Mammary epithelial cell (primary cell): ENCODE measurements at regions not wholly inside any gene's neighbourhood (a gene's known extent, or its start where the extent isn't known, plus 50 kb on each side); places are given as distances from the start of the nearest gene placed in this dataset.

Experiments
- EZH2 ChIP-seq: IDR thresholded peaks from 2 replicates; pipeline ENCODE4 v1.6.1; 2012; ENCODE audit warnings: low read length, inconsistent platforms, borderline replicate concordance
- TF ChIP-seq, protein P1 (sequence below), 2 donors: IDR thresholded peaks in 1 of 2; conservative IDR thresholded peaks in 1 of 2; 2 replicates each; pipeline ENCODE4 v1.5.1; 2011 to 2012; ENCODE audit warnings: inconsistent platforms in 2 of 2, low read length in 2 of 2, mild to moderate bottlenecking in 2 of 2, control low read depth in 1 of 2, low read depth in 1 of 2; ENCODE audit not compliant: insufficient read depth in 1 of 2; ENCODE audit errors: extremely low read depth in 1 of 2

DNA sequence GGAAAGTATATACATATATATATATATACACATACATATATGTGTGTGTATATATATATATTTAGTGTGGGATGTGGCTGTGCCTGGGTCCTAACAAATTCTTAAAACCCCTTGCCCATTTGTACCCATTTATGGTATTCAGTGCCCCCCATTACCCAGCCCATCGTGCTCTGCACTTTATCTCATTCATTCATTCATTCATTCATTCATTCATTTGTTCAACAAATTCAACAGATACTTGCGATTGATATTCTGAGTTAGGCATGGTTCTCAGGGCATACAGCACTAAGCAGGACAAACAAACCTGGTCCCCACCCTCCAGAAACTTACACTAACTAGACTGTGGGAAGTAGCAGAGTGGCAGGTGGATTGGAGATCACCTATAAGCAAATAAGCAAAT, 56.6 kb upstream of the LMO2 start:
- TF ChIP-seq, protein P1, sequence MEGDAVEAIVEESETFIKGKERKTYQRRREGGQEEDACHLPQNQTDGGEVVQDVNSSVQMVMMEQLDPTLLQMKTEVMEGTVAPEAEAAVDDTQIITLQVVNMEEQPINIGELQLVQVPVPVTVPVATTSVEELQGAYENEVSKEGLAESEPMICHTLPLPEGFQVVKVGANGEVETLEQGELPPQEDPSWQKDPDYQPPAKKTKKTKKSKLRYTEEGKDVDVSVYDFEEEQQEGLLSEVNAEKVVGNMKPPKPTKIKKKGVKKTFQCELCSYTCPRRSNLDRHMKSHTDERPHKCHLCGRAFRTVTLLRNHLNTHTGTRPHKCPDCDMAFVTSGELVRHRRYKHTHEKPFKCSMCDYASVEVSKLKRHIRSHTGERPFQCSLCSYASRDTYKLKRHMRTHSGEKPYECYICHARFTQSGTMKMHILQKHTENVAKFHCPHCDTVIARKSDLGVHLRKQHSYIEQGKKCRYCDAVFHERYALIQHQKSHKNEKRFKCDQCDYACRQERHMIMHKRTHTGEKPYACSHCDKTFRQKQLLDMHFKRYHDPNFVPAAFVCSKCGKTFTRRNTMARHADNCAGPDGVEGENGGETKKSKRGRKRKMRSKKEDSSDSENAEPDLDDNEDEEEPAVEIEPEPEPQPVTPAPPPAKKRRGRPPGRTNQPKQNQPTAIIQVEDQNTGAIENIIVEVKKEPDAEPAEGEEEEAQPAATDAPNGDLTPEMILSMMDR (conservative IDR thresholded peaks at IDR 0.05 in 1 of 2, IDR thresholded peaks at IDR 0.05 in 1 of 2; ENCODE audit: extremely low read depth in 1 of 2, insufficient read depth in 1 of 2, low read depth in 1 of 2, low read length in 2 of 2), result no peak
- no peak for TF ChIP-seq EZH2
